Cardiac muscle cell (in vitro differentiated cells and primary cell): ENCODE measurements at regions not wholly inside any gene's neighbourhood (a gene's known extent, or its start where the extent isn't known, plus 50 kb on each side); places are given as distances from the start of the nearest gene placed in this dataset.

Source experiments
- DNase-seq, 2 donors: peaks; one replicate each; pipeline versions ENCODE4 v3.0.0 to v3.0.0-alpha.2; 2010 to 2017; ENCODE audit warnings: low read depth in 1 of 2, low spot score in 1 of 2
- H3K27ac ChIP-seq: fragments of 200-600 bp; sonication (generic); 2 replicates; pipeline ENCODE4 v1.5.1; 2016
- H3K27me3 ChIP-seq: fragments of 200-600 bp; sonication (generic); 2 replicates; pipeline ENCODE4 v1.6.0; 2016; ENCODE audit warnings: control low read depth
- H3K36me3 ChIP-seq: fragments of 200-600 bp; sonication (generic); 2 replicates; pipeline ENCODE4 v1.5.1; 2016; ENCODE audit warnings: control low read depth
- H3K4me1 ChIP-seq: fragments of 200-600 bp; sonication (generic); 2 replicates; pipeline ENCODE4 v1.8.1; 2017; ENCODE audit warnings: low read depth, mild to moderate bottlenecking, mixed run types
- H3K4me3 ChIP-seq: fragments of 200-600 bp; sonication (generic); 2 replicates; pipeline ENCODE4 v1.5.1; 2016; ENCODE audit warnings: mild to moderate bottlenecking
- H3K9me3 ChIP-seq: fragments of 200-600 bp; sonication (generic); 2 replicates; pipeline ENCODE4 v1.5.1; 2017; ENCODE audit warnings: low read depth, mild to moderate bottlenecking, control low read depth
- CTCF ChIP-seq: IDR thresholded peaks from 2 replicates; pipeline ENCODE4 v1.5.1; 2012; ENCODE audit warnings: low read depth, mild to moderate bottlenecking, low read length

- Histone ChIP-seq H3K27me3 (no peaks in the 10 kb centered on the region), H3K4me3 (no peak overlapping the region), H3K9me3 (no peaks in the 10 kb centered on the region), H3K4me1 (no peaks in the 10 kb centered on the region), H3K36me3 (no peaks in the 10 kb centered on the region), H3K27ac (no peak overlapping the region)
- no peak for DNase-seq
- TF ChIP-seq CTCF: no peak
Observed at GRCh38 chr4:130422261-130422660, 1326.3 kb downstream of the C4orf33 start.

- Histone ChIP-seq H3K36me3 (no peaks in the 10 kb centered on the region), H3K4me3 (no peak overlapping the region), H3K27me3 (no peaks in the 10 kb centered on the region), H3K27ac (no peak overlapping the region), H3K4me1 (no peaks in the 10 kb centered on the region), H3K9me3 (no peaks in the 10 kb centered on the region)
- no peak for DNase-seq
- no peak for TF ChIP-seq CTCF
Observed at GRCh38 chr4:130424211-130424610, 1328.3 kb downstream of the C4orf33 start.

GRCh38 chr4:130432289-130432688, 1336.3 kb downstream of the C4orf33 start:
- no peak for DNase-seq
- Histone ChIP-seq H3K27me3 (no peaks in the 10 kb centered on the region), H3K36me3 (no peaks in the 10 kb centered on the region), H3K4me3 (no peak overlapping the region), H3K4me1 (no peaks in the 10 kb centered on the region), H3K27ac (no peak overlapping the region), H3K9me3 (no peaks in the 10 kb centered on the region)
- TF ChIP-seq CTCF: no peak

- H3K27ac ChIP-seq: no peak overlapping the region
- H3K36me3 ChIP-seq: no peaks in the 10 kb centered on the region
- H3K4me3 ChIP-seq: no peak overlapping the region
- H3K9me3 ChIP-seq: no peaks in the 10 kb centered on the region
- DNase-seq: no peak
- H3K4me1 ChIP-seq: no peaks in the 10 kb centered on the region
- no peak for TF ChIP-seq CTCF
- no peaks in the 10 kb centered on the region for H3K27me3 ChIP-seq
Observed at GRCh38 chr4:130449741-130450140, 1353.8 kb downstream of the C4orf33 start.

- peak in 1 of 2 donors; percentile 2 for DNase-seq
- no peak overlapping the region for H3K27ac ChIP-seq
- no peaks in the 10 kb centered on the region for H3K27me3 ChIP-seq
- H3K9me3 ChIP-seq: no peaks in the 10 kb centered on the region
- no peaks in the 10 kb centered on the region for H3K36me3 ChIP-seq
- no peak for TF ChIP-seq CTCF
- no peaks in the 10 kb centered on the region for H3K4me1 ChIP-seq
- H3K4me3 ChIP-seq: no peak overlapping the region
Observed at GRCh38 chr4:130468340-130468739, 1372.4 kb downstream of the C4orf33 start.

GRCh38 chr4:130478406-130478805, 1382.5 kb downstream of the C4orf33 start:
- peak in 1 of 2 donors; percentile 87 for DNase-seq
- no peaks in the 10 kb centered on the region for H3K36me3 ChIP-seq
- no peak overlapping the region for H3K4me3 ChIP-seq
- H3K9me3 ChIP-seq: no peaks in the 10 kb centered on the region
- no peaks in the 10 kb centered on the region for H3K27me3 ChIP-seq
- no peaks in the 10 kb centered on the region for H3K4me1 ChIP-seq
- TF ChIP-seq CTCF: no peak
- H3K27ac ChIP-seq: no peak overlapping the region
